Caco-2 (cell line): ENCODE measurements at regions not wholly inside any gene's neighbourhood (a gene's known extent, or its start where the extent isn't known, plus 50 kb on each side); places are given as distances from the start of the nearest gene placed in this dataset.

Source experiments
- BruUV-seq: library from RNA; stranded (reverse); fragments of 400-500 nt; replicated peaks from 2 replicates; lab custom pipeline; 2021; lab: Mats Ljungman, UMichigan
- CTCF ChIA-PET: fragments of 300-600 bp; sonication (Branson Sonifier 250); formaldehyde crosslinking; loops from one replicate; lab custom pipeline; 2022; ENCODE audit warnings: antibody characterized with exemption; lab: Charles Lee
- POLR2A ChIA-PET: fragments of 300-600 bp; sonication (Branson Sonifier 250); formaldehyde crosslinking; loops from one replicate; lab custom pipeline; 2022; ENCODE audit warnings: antibody characterized with exemption; lab: Charles Lee
- DNase-seq, 2 experiments: peaks; one replicate each; pipeline versions ENCODE4 v3.0.0 to v3.0.0-alpha.2; 2020 to 2022
- H3K27me3 ChIP-seq: replicated peaks from 2 replicates; pipeline ENCODE4 v1.6.0; 2011; ENCODE audit warnings: low read length; ENCODE audit not compliant: control insufficient read depth, insufficient read depth
- H3K36me3 ChIP-seq: 2 replicates; pipeline ENCODE4 v1.5.1; 2011; ENCODE audit warnings: low read length; ENCODE audit not compliant: control insufficient read depth, insufficient read depth
- H3K4me1 ChIP-seq: fragments of 250-450 bp; sonication (Bioruptor Pico); 2 replicates; pipeline ENCODE4 v1.5.1; 2020; ENCODE audit warnings: mild to moderate bottlenecking
- H3K4me3 ChIP-seq: 2 replicates; pipeline ENCODE4 v1.5.1; 2011; ENCODE audit warnings: low read depth, mild to moderate bottlenecking, control low read depth, low read length
- H3K9me3 ChIP-seq: fragments of 250-450 bp; sonication (Bioruptor Pico); 2 replicates; pipeline ENCODE4 v1.5.1; 2020; ENCODE audit warnings: mild to moderate bottlenecking, moderate library complexity
- H3K27ac Mint-ChIP-seq: one replicate; pipeline ENCODE4 v1.8.0; 2022; ENCODE audit warnings: mixed read lengths; ENCODE audit not compliant: unreplicated experiment
- H3K27me3 Mint-ChIP-seq: one replicate; pipeline ENCODE4 v1.8.0; 2022; ENCODE audit warnings: mixed read lengths; ENCODE audit not compliant: insufficient read depth, unreplicated experiment
- H3K36me3 Mint-ChIP-seq: one replicate; pipeline ENCODE4 v1.8.0; 2022; ENCODE audit warnings: mild to moderate bottlenecking, mixed read lengths; ENCODE audit not compliant: insufficient read depth, unreplicated experiment
- H3K4me1 Mint-ChIP-seq: one replicate; pipeline ENCODE4 v1.8.0; 2022; ENCODE audit warnings: low read depth, mixed read lengths; ENCODE audit not compliant: unreplicated experiment
- H3K4me3 Mint-ChIP-seq: one replicate; pipeline ENCODE4 v1.8.0; 2022; ENCODE audit warnings: mild to moderate bottlenecking, moderate library complexity, mixed read lengths; ENCODE audit not compliant: unreplicated experiment
- H3K9me3 Mint-ChIP-seq: one replicate; pipeline ENCODE4 v1.8.0; 2022; ENCODE audit warnings: mixed read lengths; ENCODE audit not compliant: unreplicated experiment
- CTCF ChIP-seq, 2 experiments: fragments of 200-600 bp in 1 of 2; IDR thresholded peaks; 1 replicate in 1 of 2; 2 replicates in 1 of 2; pipeline versions ENCODE4 v1.5.1 to v1.8.0; 2011 to 2022; ENCODE audit warnings: antibody characterized with exemption in 1 of 2, control low read depth in 1 of 2, inconsistent platforms in 1 of 2, low read depth in 1 of 2, low read length in 1 of 2, mild to moderate bottlenecking in 1 of 2, moderate library complexity in 1 of 2; ENCODE audit not compliant: insufficient read depth in 1 of 2, severe bottlenecking in 1 of 2, unreplicated experiment in 1 of 2
- intact Hi-C: fragments of 100-400 bp; cut with micrococcal nuclease; formaldehyde crosslinking; loops from one replicate; pipeline ENCODE4 v1.10.0; 2022; ENCODE audit not compliant: unreplicated experiment

GRCh38 chr5:62084391-62084790 lies 221.6 kb upstream of the KIF2A start:
- Histone ChIP-seq H3K36me3 (no peaks in the 10 kb centered on the region), H3K4me3 (no peak overlapping the region), H3K9me3 (no peaks in the 10 kb centered on the region), H3K4me1 (no peaks in the 10 kb centered on the region), H3K27me3 (no peaks in the 10 kb centered on the region)
- TF ChIP-seq CTCF (IDR thresholded peaks at IDR 0.05; ENCODE audit: insufficient read depth in 1 of 2, low read depth in 1 of 2, low read length in 1 of 2, severe bottlenecking in 1 of 2, unreplicated experiment in 1 of 2): no peak
- Mint-ChIP-seq H3K4me3 (no peak overlapping the region), H3K27ac (no peak overlapping the region), H3K4me1 (no peaks in the 10 kb centered on the region), H3K36me3 (no peaks in the 10 kb centered on the region), H3K9me3 (no peaks in the 10 kb centered on the region), H3K27me3 (peaks cover 13% of the 10 kb centered on the region)
- no TSS peak for BruUV-seq
- POLR2A ChIA-PET: no interaction called here
- CTCF ChIA-PET: no interaction called here
- intact Hi-C loops: no loop called here
- no peak for DNase-seq

- BruUV-seq: no TSS peak
- CTCF ChIA-PET: no interaction called here
- no peaks in the 10 kb centered on the region for H3K9me3 Mint-ChIP-seq
- intact Hi-C loops: no loop called here
- Histone ChIP-seq H3K4me3 (no peak overlapping the region), H3K4me1 (no peaks in the 10 kb centered on the region), H3K27me3 (no peaks in the 10 kb centered on the region; the same call in 1 of the 2 replicates), H3K9me3 (no peaks in the 10 kb centered on the region), H3K36me3 (no peaks in the 10 kb centered on the region)
- H3K27ac Mint-ChIP-seq: no peak overlapping the region
- POLR2A ChIA-PET: interaction anchor here (0.6 kb wide), 1 partner anchor 401 kb away, joined by 3 read pairs; no protein-coding TSS in a partner anchor
- no peaks in the 10 kb centered on the region for H3K36me3 Mint-ChIP-seq
- TF ChIP-seq CTCF (IDR thresholded peaks at IDR 0.05; ENCODE audit: insufficient read depth in 1 of 2, low read depth in 1 of 2, low read length in 1 of 2, severe bottlenecking in 1 of 2, unreplicated experiment in 1 of 2): no peak
- peaks cover 3% of the 10 kb centered on the region for H3K27me3 Mint-ChIP-seq
- no peak for DNase-seq
- no peaks in the 10 kb centered on the region for H3K4me1 Mint-ChIP-seq
- no peak overlapping the region for H3K4me3 Mint-ChIP-seq
Observed at GRCh38 chr5:62090953-62091352, 215.1 kb upstream of the KIF2A start.

DNA sequence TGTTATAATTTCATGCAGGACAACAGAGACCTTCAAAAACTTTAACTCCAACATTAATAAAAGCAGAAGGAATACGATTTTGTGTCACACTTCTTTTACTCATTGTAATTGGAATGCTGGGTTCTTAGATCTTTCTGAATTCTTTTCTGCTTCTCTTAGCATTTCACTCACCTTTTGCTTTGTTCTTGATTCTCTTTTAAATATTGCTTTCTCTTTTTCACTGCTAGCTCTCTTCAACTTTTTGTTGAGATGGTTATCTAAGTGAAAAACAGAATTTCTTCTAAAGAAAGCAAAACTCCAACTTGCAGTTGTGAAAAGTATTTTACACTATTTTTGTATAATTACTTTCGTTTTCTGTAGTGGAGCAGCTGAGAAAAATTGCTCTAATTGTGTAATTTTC lies 212.6 kb upstream of the KIF2A start:
- POLR2A ChIA-PET: no interaction called here
- no peak for DNase-seq

More for the DNA sequence above, 212.6 kb upstream of the KIF2A start:
- H3K4me1 ChIP-seq: no peaks in the 10 kb centered on the region
- no peak overlapping the region for H3K4me3 Mint-ChIP-seq
- peaks cover 5% of the 10 kb centered on the region for H3K27me3 Mint-ChIP-seq
- no peaks in the 10 kb centered on the region for H3K36me3 Mint-ChIP-seq
- H3K27ac Mint-ChIP-seq: no peak overlapping the region
- no peaks in the 10 kb centered on the region for H3K4me1 Mint-ChIP-seq
- no peak overlapping the region for H3K4me3 ChIP-seq
- no peaks in the 10 kb centered on the region for H3K36me3 ChIP-seq
- H3K9me3 Mint-ChIP-seq: no peaks in the 10 kb centered on the region
- intact Hi-C loops: no loop called here
- no TSS peak for BruUV-seq
- no peak for TF ChIP-seq CTCF (IDR thresholded peaks at IDR 0.05; ENCODE audit: insufficient read depth in 1 of 2, low read depth in 1 of 2, low read length in 1 of 2, severe bottlenecking in 1 of 2, unreplicated experiment in 1 of 2)
- CTCF ChIA-PET: no interaction called here
- H3K27me3 ChIP-seq: no peaks in the 10 kb centered on the region; the same call in 1 of the 2 replicates
- H3K9me3 ChIP-seq: no peaks in the 10 kb centered on the region
